SK-N-DZ (cell line): ENCODE measurements at regions not wholly inside any gene's neighbourhood (a gene's known extent, or its start where the extent isn't known, plus 50 kb on each side); places are given as distances from the start of the nearest gene placed in this dataset.
A peak's percentile ranks its signal among the peaks of the same experiment; 100 is the strongest.
"Not testable (repeated sequence)": the region's sequence is repeated elsewhere in the genome, so short reads cannot be mapped to it uniquely, and the experiment has no call there.

ENCODE experiments used
- DNase-seq: peaks from one replicate; pipeline ENCODE4 v3.0.0-alpha.2; 2015; ENCODE audit warnings: low spot score

DNA sequence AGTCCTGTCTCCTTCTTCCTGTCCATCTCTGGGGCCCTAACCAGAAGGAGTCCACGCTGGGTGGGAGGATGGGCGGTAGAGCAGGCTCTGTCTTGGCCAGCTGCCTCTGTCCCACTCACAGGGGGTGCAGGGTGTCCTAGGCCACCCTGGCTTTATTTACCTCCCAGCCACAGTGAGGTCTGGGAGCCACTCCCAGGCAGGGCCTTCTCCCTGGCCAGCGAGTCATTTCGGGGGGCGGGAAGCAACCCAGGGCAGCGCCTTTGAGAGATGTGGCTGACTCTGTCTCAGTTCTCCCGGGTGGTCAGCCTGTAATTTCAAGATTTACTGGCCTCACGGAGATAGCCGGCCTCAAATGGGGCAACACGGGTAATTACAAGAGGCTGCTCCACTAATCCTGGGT lies 67.4 kb upstream of the PTCH1 start:
- DNase-seq, result no peak

- no peak for DNase-seq
Observed at GRCh38 chr9:95581900-95582299, 65.1 kb upstream of the PTCH1 start.

- peak; percentile 96 for DNase-seq
Observed at GRCh38 chr9:95580812-95581761, 64.3 kb upstream of the PTCH1 start.

- no peak for DNase-seq
Observed at GRCh38 chr9:95574866-95575553, 58.2 kb upstream of the PTCH1 start.

GRCh38 chr9:95574176-95574575 lies 57.4 kb upstream of the PTCH1 start:
- peak; percentile 41 for DNase-seq

- no peak for DNase-seq
Observed at GRCh38 chr9:95573463-95573862, 56.7 kb upstream of the PTCH1 start.

GRCh38 chr9:95572381-95573151 lies 55.8 kb upstream of the PTCH1 start:
- peak; percentile 61 for DNase-seq

- no peak for DNase-seq
Observed at GRCh38 chr9:95570646-95571045, 53.9 kb upstream of the PTCH1 start.

DNA sequence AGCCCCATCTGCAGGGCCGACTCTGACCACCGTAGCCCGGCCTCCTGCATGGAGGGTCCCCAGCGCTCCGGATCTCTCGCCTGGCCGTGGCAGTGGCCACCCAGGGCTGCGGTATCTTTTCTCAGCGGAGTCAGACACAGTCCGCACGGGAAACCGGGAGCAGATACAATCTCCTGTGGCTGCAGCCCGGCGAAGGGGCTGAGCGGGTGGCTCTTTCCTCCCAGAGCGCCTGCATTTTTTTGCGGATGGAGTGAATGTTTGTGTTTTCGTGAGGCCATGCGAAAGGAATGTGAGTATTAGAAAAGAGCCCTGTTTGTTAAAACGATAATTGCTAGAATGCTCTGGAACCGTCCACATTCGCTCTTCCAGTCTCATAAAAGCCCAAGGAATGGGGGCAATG lies 53.4 kb upstream of the PTCH1 start:
- DNase-seq, result no peak

GRCh38 chr9:95568735-95569134 lies 52.0 kb upstream of the PTCH1 start:
- not testable (repeated sequence) for DNase-seq
